Caco-2 (cell line): ENCODE measurements at regions not wholly inside any gene's neighbourhood (a gene's known extent, or its start where the extent isn't known, plus 50 kb on each side); places are given as distances from the start of the nearest gene placed in this dataset.

Source experiments
- BruUV-seq: library from RNA; stranded (reverse); fragments of 400-500 nt; replicated peaks from 2 replicates; lab custom pipeline; 2021; lab: Mats Ljungman, UMichigan
- CTCF ChIA-PET: fragments of 300-600 bp; sonication (Branson Sonifier 250); formaldehyde crosslinking; loops from one replicate; lab custom pipeline; 2022; ENCODE audit warnings: antibody characterized with exemption; lab: Charles Lee
- POLR2A ChIA-PET: fragments of 300-600 bp; sonication (Branson Sonifier 250); formaldehyde crosslinking; loops from one replicate; lab custom pipeline; 2022; ENCODE audit warnings: antibody characterized with exemption; lab: Charles Lee
- DNase-seq, 2 experiments: peaks; one replicate each; pipeline versions ENCODE4 v3.0.0 to v3.0.0-alpha.2; 2020 to 2022
- H3K27me3 ChIP-seq: replicated peaks from 2 replicates; pipeline ENCODE4 v1.6.0; 2011; ENCODE audit warnings: low read length; ENCODE audit not compliant: control insufficient read depth, insufficient read depth
- H3K36me3 ChIP-seq: 2 replicates; pipeline ENCODE4 v1.5.1; 2011; ENCODE audit warnings: low read length; ENCODE audit not compliant: control insufficient read depth, insufficient read depth
- H3K4me1 ChIP-seq: fragments of 250-450 bp; sonication (Bioruptor Pico); 2 replicates; pipeline ENCODE4 v1.5.1; 2020; ENCODE audit warnings: mild to moderate bottlenecking
- H3K4me3 ChIP-seq: 2 replicates; pipeline ENCODE4 v1.5.1; 2011; ENCODE audit warnings: low read depth, mild to moderate bottlenecking, control low read depth, low read length
- H3K9me3 ChIP-seq: fragments of 250-450 bp; sonication (Bioruptor Pico); 2 replicates; pipeline ENCODE4 v1.5.1; 2020; ENCODE audit warnings: mild to moderate bottlenecking, moderate library complexity
- H3K27ac Mint-ChIP-seq: one replicate; pipeline ENCODE4 v1.8.0; 2022; ENCODE audit warnings: mixed read lengths; ENCODE audit not compliant: unreplicated experiment
- H3K27me3 Mint-ChIP-seq: one replicate; pipeline ENCODE4 v1.8.0; 2022; ENCODE audit warnings: mixed read lengths; ENCODE audit not compliant: insufficient read depth, unreplicated experiment
- H3K36me3 Mint-ChIP-seq: one replicate; pipeline ENCODE4 v1.8.0; 2022; ENCODE audit warnings: mild to moderate bottlenecking, mixed read lengths; ENCODE audit not compliant: insufficient read depth, unreplicated experiment
- H3K4me1 Mint-ChIP-seq: one replicate; pipeline ENCODE4 v1.8.0; 2022; ENCODE audit warnings: low read depth, mixed read lengths; ENCODE audit not compliant: unreplicated experiment
- H3K4me3 Mint-ChIP-seq: one replicate; pipeline ENCODE4 v1.8.0; 2022; ENCODE audit warnings: mild to moderate bottlenecking, moderate library complexity, mixed read lengths; ENCODE audit not compliant: unreplicated experiment
- H3K9me3 Mint-ChIP-seq: one replicate; pipeline ENCODE4 v1.8.0; 2022; ENCODE audit warnings: mixed read lengths; ENCODE audit not compliant: unreplicated experiment
- intact Hi-C: fragments of 100-400 bp; cut with micrococcal nuclease; formaldehyde crosslinking; loops from one replicate; pipeline ENCODE4 v1.10.0; 2022; ENCODE audit not compliant: unreplicated experiment
- TF ChIP-seq, protein P1 (sequence below), 2 experiments: fragments of 200-600 bp in 1 of 2; IDR thresholded peaks; 1 replicate in 1 of 2; 2 replicates in 1 of 2; pipeline versions ENCODE4 v1.5.1 to v1.8.0; 2011 to 2022; ENCODE audit warnings: antibody characterized with exemption in 1 of 2, control low read depth in 1 of 2, inconsistent platforms in 1 of 2, low read depth in 1 of 2, low read length in 1 of 2, mild to moderate bottlenecking in 1 of 2, moderate library complexity in 1 of 2; ENCODE audit not compliant: insufficient read depth in 1 of 2, severe bottlenecking in 1 of 2, unreplicated experiment in 1 of 2

GRCh38 chr5:3230254-3230653 is 365.4 kb upstream of the IRX1 start:
- ChIA-PET CTCF (no interaction called here), POLR2A (no interaction called here)
- intact Hi-C loops = no loop called here

DNA sequence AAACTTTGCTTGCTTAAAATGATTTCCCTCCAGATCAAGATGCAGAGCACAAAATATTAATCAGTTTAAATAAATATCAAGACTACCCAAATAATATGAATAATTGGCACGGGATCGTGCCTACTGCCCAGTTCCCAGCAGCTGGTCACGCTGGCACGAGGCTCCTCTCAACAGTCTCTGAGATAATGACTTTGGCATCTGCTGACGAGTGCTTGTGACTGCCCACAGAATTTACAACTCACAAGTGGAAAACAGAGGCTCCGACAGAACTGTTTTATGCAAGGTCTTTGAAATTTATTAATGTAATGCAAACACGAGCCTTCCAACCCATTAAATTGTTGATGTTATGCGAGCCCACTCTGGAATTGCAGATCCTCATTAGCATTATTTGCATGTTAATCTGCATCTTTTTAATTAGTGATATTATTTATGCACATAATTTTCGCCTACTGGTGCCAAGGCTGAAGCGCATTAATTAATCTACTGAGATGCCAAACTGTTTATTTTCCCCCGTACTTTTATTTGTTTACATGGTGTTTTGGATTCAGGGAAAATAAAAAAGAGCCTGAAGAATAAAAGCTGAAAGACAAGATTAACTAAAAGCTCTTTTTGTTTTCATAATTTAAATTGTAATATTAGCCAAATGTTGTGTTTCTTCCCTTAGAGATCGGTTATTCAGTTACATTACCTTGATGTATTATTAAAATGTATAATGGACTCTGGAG is 369.3 kb upstream of the IRX1 start:
- no peak overlapping the region for H3K4me3 ChIP-seq
- no peaks in the 10 kb centered on the region for H3K9me3 ChIP-seq
- H3K9me3 Mint-ChIP-seq = no peaks in the 10 kb centered on the region
- CTCF ChIA-PET = no interaction called here
- no peak overlapping the region for H3K27ac Mint-ChIP-seq
- no peaks in the 10 kb centered on the region for H3K4me1 Mint-ChIP-seq
- no peak for DNase-seq
- no peak overlapping the region for H3K4me3 Mint-ChIP-seq
- POLR2A ChIA-PET = no interaction called here
- H3K36me3 Mint-ChIP-seq = no peaks in the 10 kb centered on the region
- H3K27me3 ChIP-seq = no peaks in the 10 kb centered on the region
- no TSS peak for BruUV-seq
- H3K27me3 Mint-ChIP-seq = no peaks in the 10 kb centered on the region
- TF ChIP-seq, protein P1, sequence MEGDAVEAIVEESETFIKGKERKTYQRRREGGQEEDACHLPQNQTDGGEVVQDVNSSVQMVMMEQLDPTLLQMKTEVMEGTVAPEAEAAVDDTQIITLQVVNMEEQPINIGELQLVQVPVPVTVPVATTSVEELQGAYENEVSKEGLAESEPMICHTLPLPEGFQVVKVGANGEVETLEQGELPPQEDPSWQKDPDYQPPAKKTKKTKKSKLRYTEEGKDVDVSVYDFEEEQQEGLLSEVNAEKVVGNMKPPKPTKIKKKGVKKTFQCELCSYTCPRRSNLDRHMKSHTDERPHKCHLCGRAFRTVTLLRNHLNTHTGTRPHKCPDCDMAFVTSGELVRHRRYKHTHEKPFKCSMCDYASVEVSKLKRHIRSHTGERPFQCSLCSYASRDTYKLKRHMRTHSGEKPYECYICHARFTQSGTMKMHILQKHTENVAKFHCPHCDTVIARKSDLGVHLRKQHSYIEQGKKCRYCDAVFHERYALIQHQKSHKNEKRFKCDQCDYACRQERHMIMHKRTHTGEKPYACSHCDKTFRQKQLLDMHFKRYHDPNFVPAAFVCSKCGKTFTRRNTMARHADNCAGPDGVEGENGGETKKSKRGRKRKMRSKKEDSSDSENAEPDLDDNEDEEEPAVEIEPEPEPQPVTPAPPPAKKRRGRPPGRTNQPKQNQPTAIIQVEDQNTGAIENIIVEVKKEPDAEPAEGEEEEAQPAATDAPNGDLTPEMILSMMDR (IDR thresholded peaks at IDR 0.05; ENCODE audit: insufficient read depth in 1 of 2, low read depth in 1 of 2, low read length in 1 of 2, severe bottlenecking in 1 of 2, unreplicated experiment in 1 of 2) = no peak
- no peaks in the 10 kb centered on the region for H3K36me3 ChIP-seq
- intact Hi-C loops = no loop called here
- no peaks in the 10 kb centered on the region for H3K4me1 ChIP-seq

More at GRCh38 chr5:3230254-3230653, 365.4 kb upstream of the IRX1 start:
- no peaks in the 10 kb centered on the region for H3K27me3 ChIP-seq
- Mint-ChIP-seq H3K4me3 (no peak overlapping the region), H3K27me3 (no peaks in the 10 kb centered on the region), H3K9me3 (no peaks in the 10 kb centered on the region), H3K27ac (no peak overlapping the region), H3K4me1 (no peaks in the 10 kb centered on the region), H3K36me3 (no peaks in the 10 kb centered on the region)
- DNase-seq = no peak
- TF ChIP-seq, protein P1 (IDR thresholded peaks at IDR 0.05; ENCODE audit: insufficient read depth in 1 of 2, low read depth in 1 of 2, low read length in 1 of 2, severe bottlenecking in 1 of 2, unreplicated experiment in 1 of 2) = no peak
- no peaks in the 10 kb centered on the region for H3K36me3 ChIP-seq
- no peaks in the 10 kb centered on the region for H3K4me1 ChIP-seq
- H3K4me3 ChIP-seq = no peak overlapping the region
- no peaks in the 10 kb centered on the region for H3K9me3 ChIP-seq
- no TSS peak for BruUV-seq

DNA sequence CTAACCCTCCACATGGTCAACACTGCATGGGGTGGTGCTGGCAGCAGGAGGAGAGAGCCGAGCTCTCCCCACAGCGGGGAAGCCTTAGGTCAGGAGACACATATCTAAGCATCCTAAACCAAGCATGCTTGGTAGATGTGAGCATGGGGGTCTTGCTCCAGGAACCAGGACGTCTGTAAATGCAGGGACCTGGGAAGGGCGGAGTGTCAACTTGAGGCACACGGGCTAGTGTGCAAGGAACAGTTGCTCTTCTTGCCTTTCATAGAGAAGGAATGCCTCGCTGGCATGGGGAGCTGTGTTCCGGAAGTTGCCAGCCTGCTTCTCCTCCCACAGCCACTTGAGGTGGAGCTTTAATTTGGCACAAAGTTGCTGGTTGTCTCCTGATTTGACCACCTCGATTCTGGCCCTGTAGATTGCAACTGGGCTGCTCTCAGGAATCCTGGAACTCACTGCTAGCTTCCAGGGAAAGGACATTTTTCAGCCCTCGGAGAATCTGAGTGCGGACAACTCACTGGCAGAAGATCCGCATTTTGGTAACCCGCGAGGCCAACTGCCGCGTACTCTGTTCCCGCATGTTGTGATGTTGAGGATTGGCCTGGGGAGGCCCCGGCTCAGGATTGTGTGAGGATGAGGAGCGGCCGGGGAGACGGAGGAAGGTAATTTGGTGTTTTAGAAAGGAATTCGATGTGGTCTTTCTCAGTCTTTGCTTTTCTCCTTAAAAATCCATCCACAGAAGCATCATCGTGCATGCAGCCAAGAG is 370.3 kb upstream of the IRX1 start:
- ChIA-PET CTCF (no interaction called here), POLR2A (no interaction called here)
- Histone ChIP-seq H3K27me3 (no peaks in the 10 kb centered on the region), H3K4me1 (no peaks in the 10 kb centered on the region), H3K9me3 (no peaks in the 10 kb centered on the region), H3K4me3 (no peak overlapping the region), H3K36me3 (no peaks in the 10 kb centered on the region)
- Mint-ChIP-seq H3K27ac (no peak overlapping the region), H3K4me1 (no peaks in the 10 kb centered on the region), H3K4me3 (no peak overlapping the region), H3K9me3 (no peaks in the 10 kb centered on the region), H3K36me3 (no peaks in the 10 kb centered on the region), H3K27me3 (no peaks in the 10 kb centered on the region)
- TF ChIP-seq, protein P1 (IDR thresholded peaks at IDR 0.05; ENCODE audit: insufficient read depth in 1 of 2, low read depth in 1 of 2, low read length in 1 of 2, severe bottlenecking in 1 of 2, unreplicated experiment in 1 of 2) = no peak
- no TSS peak for BruUV-seq
- intact Hi-C loops = no loop called here
- no peak for DNase-seq
